H1 (cell line): ENCODE measurements at regions not wholly inside any gene's neighbourhood (a gene's known extent, or its start where the extent isn't known, plus 50 kb on each side); places are given as distances from the start of the nearest gene placed in this dataset.

Experiments used
- JUND ChIP-seq: IDR thresholded peaks from 2 replicates; pipeline ENCODE4 v1.6.1; 2011; ENCODE audit warnings: mild to moderate bottlenecking, improper control_type of control experiment, low read length
- RBBP5 ChIP-seq: IDR thresholded peaks from 2 replicates; pipeline ENCODE4 v1.7.1; 2012; ENCODE audit warnings: low read depth, mild to moderate bottlenecking, inconsistent platforms, low read length, moderate library complexity, borderline replicate concordance
- RNF2 ChIP-seq: fragments of 200-900, 300-1000 bp; sonication (generic); IDR thresholded peaks from 2 replicates; pipeline ENCODE4 v1.7.1; 2016; ENCODE audit warnings: borderline replicate concordance, low read depth, mild to moderate bottlenecking, antibody characterized with exemption, low read length; ENCODE audit not compliant: poor library complexity, severe bottlenecking; ENCODE audit errors: missing control alignments
- TF ChIP-seq, protein P1 (sequence below): fragments of 300-600 bp; sonication (generic); IDR thresholded peaks from 2 replicates; pipeline ENCODE4 v1.7.1; 2012; ENCODE audit warnings: low read length, moderate library complexity, mild to moderate bottlenecking, inconsistent platforms; ENCODE audit not compliant: insufficient replicate concordance
- TF ChIP-seq, protein P2 (sequence below): IDR thresholded peaks from 2 replicates; pipeline ENCODE4 v1.6.1; 2012; ENCODE audit warnings: inconsistent platforms

GRCh38 chr13:87554045-87554444 is 117.1 kb upstream of the SLITRK5 start (continued):
- TF ChIP-seq, protein P1, sequence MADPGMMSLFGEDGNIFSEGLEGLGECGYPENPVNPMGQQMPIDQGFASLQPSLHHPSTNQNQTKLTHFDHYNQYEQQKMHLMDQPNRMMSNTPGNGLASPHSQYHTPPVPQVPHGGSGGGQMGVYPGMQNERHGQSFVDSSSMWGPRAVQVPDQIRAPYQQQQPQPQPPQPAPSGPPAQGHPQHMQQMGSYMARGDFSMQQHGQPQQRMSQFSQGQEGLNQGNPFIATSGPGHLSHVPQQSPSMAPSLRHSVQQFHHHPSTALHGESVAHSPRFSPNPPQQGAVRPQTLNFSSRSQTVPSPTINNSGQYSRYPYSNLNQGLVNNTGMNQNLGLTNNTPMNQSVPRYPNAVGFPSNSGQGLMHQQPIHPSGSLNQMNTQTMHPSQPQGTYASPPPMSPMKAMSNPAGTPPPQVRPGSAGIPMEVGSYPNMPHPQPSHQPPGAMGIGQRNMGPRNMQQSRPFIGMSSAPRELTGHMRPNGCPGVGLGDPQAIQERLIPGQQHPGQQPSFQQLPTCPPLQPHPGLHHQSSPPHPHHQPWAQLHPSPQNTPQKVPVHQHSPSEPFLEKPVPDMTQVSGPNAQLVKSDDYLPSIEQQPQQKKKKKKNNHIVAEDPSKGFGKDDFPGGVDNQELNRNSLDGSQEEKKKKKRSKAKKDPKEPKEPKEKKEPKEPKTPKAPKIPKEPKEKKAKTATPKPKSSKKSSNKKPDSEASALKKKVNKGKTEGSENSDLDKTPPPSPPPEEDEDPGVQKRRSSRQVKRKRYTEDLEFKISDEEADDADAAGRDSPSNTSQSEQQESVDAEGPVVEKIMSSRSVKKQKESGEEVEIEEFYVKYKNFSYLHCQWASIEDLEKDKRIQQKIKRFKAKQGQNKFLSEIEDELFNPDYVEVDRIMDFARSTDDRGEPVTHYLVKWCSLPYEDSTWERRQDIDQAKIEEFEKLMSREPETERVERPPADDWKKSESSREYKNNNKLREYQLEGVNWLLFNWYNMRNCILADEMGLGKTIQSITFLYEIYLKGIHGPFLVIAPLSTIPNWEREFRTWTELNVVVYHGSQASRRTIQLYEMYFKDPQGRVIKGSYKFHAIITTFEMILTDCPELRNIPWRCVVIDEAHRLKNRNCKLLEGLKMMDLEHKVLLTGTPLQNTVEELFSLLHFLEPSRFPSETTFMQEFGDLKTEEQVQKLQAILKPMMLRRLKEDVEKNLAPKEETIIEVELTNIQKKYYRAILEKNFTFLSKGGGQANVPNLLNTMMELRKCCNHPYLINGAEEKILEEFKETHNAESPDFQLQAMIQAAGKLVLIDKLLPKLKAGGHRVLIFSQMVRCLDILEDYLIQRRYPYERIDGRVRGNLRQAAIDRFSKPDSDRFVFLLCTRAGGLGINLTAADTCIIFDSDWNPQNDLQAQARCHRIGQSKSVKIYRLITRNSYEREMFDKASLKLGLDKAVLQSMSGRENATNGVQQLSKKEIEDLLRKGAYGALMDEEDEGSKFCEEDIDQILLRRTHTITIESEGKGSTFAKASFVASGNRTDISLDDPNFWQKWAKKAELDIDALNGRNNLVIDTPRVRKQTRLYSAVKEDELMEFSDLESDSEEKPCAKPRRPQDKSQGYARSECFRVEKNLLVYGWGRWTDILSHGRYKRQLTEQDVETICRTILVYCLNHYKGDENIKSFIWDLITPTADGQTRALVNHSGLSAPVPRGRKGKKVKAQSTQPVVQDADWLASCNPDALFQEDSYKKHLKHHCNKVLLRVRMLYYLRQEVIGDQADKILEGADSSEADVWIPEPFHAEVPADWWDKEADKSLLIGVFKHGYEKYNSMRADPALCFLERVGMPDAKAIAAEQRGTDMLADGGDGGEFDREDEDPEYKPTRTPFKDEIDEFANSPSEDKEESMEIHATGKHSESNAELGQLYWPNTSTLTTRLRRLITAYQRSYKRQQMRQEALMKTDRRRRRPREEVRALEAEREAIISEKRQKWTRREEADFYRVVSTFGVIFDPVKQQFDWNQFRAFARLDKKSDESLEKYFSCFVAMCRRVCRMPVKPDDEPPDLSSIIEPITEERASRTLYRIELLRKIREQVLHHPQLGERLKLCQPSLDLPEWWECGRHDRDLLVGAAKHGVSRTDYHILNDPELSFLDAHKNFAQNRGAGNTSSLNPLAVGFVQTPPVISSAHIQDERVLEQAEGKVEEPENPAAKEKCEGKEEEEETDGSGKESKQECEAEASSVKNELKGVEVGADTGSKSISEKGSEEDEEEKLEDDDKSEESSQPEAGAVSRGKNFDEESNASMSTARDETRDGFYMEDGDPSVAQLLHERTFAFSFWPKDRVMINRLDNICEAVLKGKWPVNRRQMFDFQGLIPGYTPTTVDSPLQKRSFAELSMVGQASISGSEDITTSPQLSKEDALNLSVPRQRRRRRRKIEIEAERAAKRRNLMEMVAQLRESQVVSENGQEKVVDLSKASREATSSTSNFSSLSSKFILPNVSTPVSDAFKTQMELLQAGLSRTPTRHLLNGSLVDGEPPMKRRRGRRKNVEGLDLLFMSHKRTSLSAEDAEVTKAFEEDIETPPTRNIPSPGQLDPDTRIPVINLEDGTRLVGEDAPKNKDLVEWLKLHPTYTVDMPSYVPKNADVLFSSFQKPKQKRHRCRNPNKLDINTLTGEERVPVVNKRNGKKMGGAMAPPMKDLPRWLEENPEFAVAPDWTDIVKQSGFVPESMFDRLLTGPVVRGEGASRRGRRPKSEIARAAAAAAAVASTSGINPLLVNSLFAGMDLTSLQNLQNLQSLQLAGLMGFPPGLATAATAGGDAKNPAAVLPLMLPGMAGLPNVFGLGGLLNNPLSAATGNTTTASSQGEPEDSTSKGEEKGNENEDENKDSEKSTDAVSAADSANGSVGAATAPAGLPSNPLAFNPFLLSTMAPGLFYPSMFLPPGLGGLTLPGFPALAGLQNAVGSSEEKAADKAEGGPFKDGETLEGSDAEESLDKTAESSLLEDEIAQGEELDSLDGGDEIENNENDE: no peak
- no peak for TF ChIP-seq JUND
- TF ChIP-seq RBBP5: no peak
- no peak for TF ChIP-seq RNF2
- TF ChIP-seq, protein P2, sequence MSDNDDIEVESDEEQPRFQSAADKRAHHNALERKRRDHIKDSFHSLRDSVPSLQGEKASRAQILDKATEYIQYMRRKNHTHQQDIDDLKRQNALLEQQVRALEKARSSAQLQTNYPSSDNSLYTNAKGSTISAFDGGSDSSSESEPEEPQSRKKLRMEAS: no peak
